OCI-LY3 (cell line): ENCODE measurements at regions not wholly inside any gene's neighbourhood (a gene's known extent, or its start where the extent isn't known, plus 50 kb on each side); places are given as distances from the start of the nearest gene placed in this dataset.

Experiments used
- H2AFZ ChIP-seq: fragments of 200-600, 300-600 bp; shearing (Covaris generic); 2 replicates; pipeline ENCODE4 v1.6.0; 2014; ENCODE audit warnings: antibody characterized with exemption, low read depth, low read length
- H3K27ac ChIP-seq: fragments of 200-600, 300-600 bp; sonication (generic); 2 replicates; pipeline ENCODE4 v1.5.1; 2014; ENCODE audit warnings: mild to moderate bottlenecking, low read length, moderate library complexity, mixed read lengths
- H3K27me3 ChIP-seq: fragments of 200-600, 300-600 bp; sonication (generic); 2 replicates; pipeline ENCODE4 v1.6.1; 2014; ENCODE audit warnings: low read depth, low read length, mixed read lengths
- H3K36me3 ChIP-seq: fragments of 200-600, 300-600 bp; sonication (generic); replicated peaks from 2 replicates; pipeline ENCODE3; 2014; ENCODE audit warnings: low read depth, low read length, mixed read lengths
- H3K4me1 ChIP-seq: fragments of 300-600, 200-600 bp; sonication (generic); 2 replicates; pipeline ENCODE4 v1.6.1; 2014; ENCODE audit warnings: low read length, mixed read lengths
- H3K4me2 ChIP-seq: fragments of 200-600, 300-600 bp; sonication (generic); 2 replicates; pipeline ENCODE4 v1.6.1; 2014; ENCODE audit warnings: low read length, mixed read lengths
- H3K4me3 ChIP-seq: fragments of 300-600, 200-600 bp; sonication (generic); 2 replicates; pipeline ENCODE4 v1.5.1; 2014; ENCODE audit warnings: antibody characterized with exemption, mild to moderate bottlenecking, low read length, moderate library complexity
- H3K79me2 ChIP-seq: fragments of 300-600, 200-600 bp; shearing (Covaris generic); 2 replicates; pipeline ENCODE4 v1.6.1; 2014; ENCODE audit warnings: mild to moderate bottlenecking, low read length, mixed read lengths
- H3K9ac ChIP-seq: fragments of 300-600, 200-600 bp; shearing (Covaris generic); 2 replicates; pipeline ENCODE4 v1.6.0; 2014; ENCODE audit warnings: mild to moderate bottlenecking, low read length, moderate library complexity
- H3K9me3 ChIP-seq: fragments of 200-600, 300-600 bp; shearing (Covaris generic); 2 replicates; pipeline ENCODE4 v1.6.1; 2014; ENCODE audit warnings: low read length, mixed read lengths; ENCODE audit not compliant: insufficient read depth
- H4K20me1 ChIP-seq: fragments of 200-600, 300-600 bp; sonication (generic); 2 replicates; pipeline ENCODE4 v1.6.1; 2016; ENCODE audit warnings: low read length, mixed read lengths; ENCODE audit not compliant: insufficient read depth
- CTCF ChIP-seq: fragments of 200-600, 300-600 bp; sonication (generic); IDR thresholded peaks from 2 replicates; pipeline ENCODE4 v1.5.1; 2014; ENCODE audit warnings: antibody characterized with exemption, low read length, low read depth
- EZH2phosphoT487 ChIP-seq: fragments of 200-600 bp; shearing (Covaris generic); IDR thresholded peaks from 2 replicates; pipeline ENCODE4 v1.6.1; 2018; ENCODE audit warnings: antibody characterized with exemption, mixed run types, low read depth

GRCh38 chr5:124287813-124288212 lies 458.6 kb downstream of the ZNF608 start:
- TF ChIP-seq CTCF (no peak), EZH2phosphoT487 (no peak)

GRCh38 chr5:124285733-124286132 lies 460.7 kb downstream of the ZNF608 start:
- H3K9ac ChIP-seq: no peak overlapping the region
- H3K9me3 ChIP-seq: no peaks in the 10 kb centered on the region
- H3K27ac ChIP-seq: no peak overlapping the region
- no peak overlapping the region for H2AFZ ChIP-seq
- H3K36me3 ChIP-seq: no peaks in the 10 kb centered on the region
- TF ChIP-seq CTCF (no peak), EZH2phosphoT487 (no peak)
- no peaks in the 10 kb centered on the region for H3K79me2 ChIP-seq
- H3K4me3 ChIP-seq: no peak overlapping the region
- H4K20me1 ChIP-seq: no peaks in the 10 kb centered on the region
- no peaks in the 10 kb centered on the region for H3K4me1 ChIP-seq
- H3K27me3 ChIP-seq: no peaks in the 10 kb centered on the region
- H3K4me2 ChIP-seq: no peak overlapping the region

More at GRCh38 chr5:124287813-124288212, 458.6 kb downstream of the ZNF608 start:
- H3K4me3 ChIP-seq: no peak overlapping the region
- no peak overlapping the region for H3K27ac ChIP-seq
- H4K20me1 ChIP-seq: no peaks in the 10 kb centered on the region
- no peaks in the 10 kb centered on the region for H3K9me3 ChIP-seq
- H3K36me3 ChIP-seq: no peaks in the 10 kb centered on the region
- no peaks in the 10 kb centered on the region for H3K4me1 ChIP-seq
- H3K79me2 ChIP-seq: no peaks in the 10 kb centered on the region
- H3K9ac ChIP-seq: no peak overlapping the region
- H3K4me2 ChIP-seq: no peak overlapping the region
- no peak overlapping the region for H2AFZ ChIP-seq
- no peaks in the 10 kb centered on the region for H3K27me3 ChIP-seq

- Histone ChIP-seq H4K20me1 (no peaks in the 10 kb centered on the region), H3K9me3 (no peaks in the 10 kb centered on the region), H3K4me1 (no peaks in the 10 kb centered on the region), H3K9ac (no peak overlapping the region), H3K36me3 (no peaks in the 10 kb centered on the region), H3K4me2 (no peak overlapping the region), H2AFZ (no peak overlapping the region), H3K27ac (no peak overlapping the region), H3K27me3 (no peaks in the 10 kb centered on the region), H3K79me2 (no peaks in the 10 kb centered on the region), H3K4me3 (no peak overlapping the region)
- no peak for TF ChIP-seq CTCF
- TF ChIP-seq EZH2phosphoT487: no peak
Measured at GRCh38 chr5:124285071-124285470, 461.4 kb downstream of the ZNF608 start.

- no peak overlapping the region for H3K27ac ChIP-seq
- no peaks in the 10 kb centered on the region for H3K4me1 ChIP-seq
- H3K36me3 ChIP-seq: no peaks in the 10 kb centered on the region
- no peaks in the 10 kb centered on the region for H3K27me3 ChIP-seq
- H3K4me3 ChIP-seq: no peak overlapping the region
- no peak overlapping the region for H3K9ac ChIP-seq
- TF ChIP-seq CTCF (no peak), EZH2phosphoT487 (no peak)
- H3K4me2 ChIP-seq: no peak overlapping the region
- no peak overlapping the region for H2AFZ ChIP-seq
- no peaks in the 10 kb centered on the region for H3K79me2 ChIP-seq
- H3K9me3 ChIP-seq: no peaks in the 10 kb centered on the region
- H4K20me1 ChIP-seq: no peaks in the 10 kb centered on the region
Measured at GRCh38 chr5:124283031-124283430, 463.4 kb downstream of the ZNF608 start.
